Transverse colon (tissue), 4 donors: ENCODE measurements at regions not wholly inside any gene's neighbourhood (a gene's known extent, or its start where the extent isn't known, plus 50 kb on each side); places are given as distances from the start of the nearest gene placed in this dataset.

Experiments used
- DNase-seq: peaks from one replicate; pipeline ENCODE4 v3.0.0-alpha.2; 2019
- H3K27ac ChIP-seq, 4 donors: fragments of 200-600 bp; sonication (generic); 2 replicates each; pipeline ENCODE4 v1.5.1; 2016 to 2018; ENCODE audit warnings: inconsistent platforms in 4 of 4
- H3K27me3 ChIP-seq: fragments of 200-600 bp; sonication (generic); 2 replicates; pipeline ENCODE4 v1.5.1; 2017; ENCODE audit warnings: inconsistent platforms
- H3K36me3 ChIP-seq, 4 donors: fragments of 200-600 bp; sonication (generic); 2 replicates each; pipeline ENCODE4 v1.5.1; 2017 to 2019; ENCODE audit warnings: inconsistent platforms in 4 of 4
- H3K4me1 ChIP-seq, 4 donors: fragments of 200-600 bp; sonication (generic); 2 replicates each; pipeline ENCODE4 v1.5.1; 2017 to 2020; ENCODE audit warnings: inconsistent platforms in 4 of 4
- H3K4me3 ChIP-seq, 4 donors: fragments of 200-600 bp; sonication (generic); 1 replicate in 1 of 4; 2 replicates in 3 of 4; pipeline versions ENCODE4 v1.5.1 to v1.6.1; 2017 to 2019; ENCODE audit warnings: inconsistent platforms in 4 of 4
- H3K9me3 ChIP-seq, 2 donors: fragments of 200-600 bp; sonication (generic); 2 replicates each; pipeline ENCODE4 v1.5.1; 2017 to 2019; ENCODE audit warnings: inconsistent platforms in 2 of 2
- EP300 ChIP-seq: sonication (generic); formaldehyde crosslinking; IDR thresholded peaks from one replicate; pipeline ENCODE4 v1.6.1; 2017; ENCODE audit warnings: antibody characterized with exemption, low read depth
- POLR2A ChIP-seq: fragments of 450-650 bp; IDR thresholded peaks from one replicate; pipeline ENCODE4 v1.6.1; 2016; ENCODE audit warnings: antibody characterized with exemption, mild to moderate bottlenecking, moderate library complexity
- POLR2AphosphoS5 ChIP-seq, 3 donors: sonication (generic); formaldehyde crosslinking; IDR thresholded peaks; one replicate each; pipeline ENCODE4 v1.6.1; 2016; ENCODE audit warnings: antibody characterized with exemption in 3 of 3
- WGBS, 2 donors: methylation state at CpG; one replicate each; pipeline ENCODE4 v1.1.5; 2018; ENCODE audit warnings: low coverage in 1 of 2; 5-methylcytosine and 5-hydroxymethylcytosine counted together
- in situ Hi-C, 4 donors: fragments of 200-750 bp; cut with MboI; loops; one replicate each; pipeline versions ENCODE4 v1.15.0 to v1.15.1; 2017; ENCODE audit warnings: low sequenced_read_pairs in 3 of 4, low pct_ligation_motif_present in 1 of 4, low pct_unique_long_range_greater_than_20kb in 1 of 4
- intact Hi-C: fragments of 100-400 bp; cut with DNase I; formaldehyde crosslinking; loops from one replicate; pipeline ENCODE4 v1.15.1; 2023; ENCODE audit warnings: low total_unique reads
- TF ChIP-seq, protein P1 (sequence below), 5 experiments: fragments of 200-600 bp in 3 of 5; fragments of 450-650 bp in 2 of 5; sonication (generic) in 3 of 5; IDR thresholded peaks; 1 replicate in 2 of 5; 2 replicates in 3 of 5; pipeline ENCODE4 v1.5.1; 2016 to 2017; ENCODE audit warnings: antibody characterized with exemption in 5 of 5, inconsistent platforms in 3 of 5, mild to moderate bottlenecking in 2 of 5, moderate library complexity in 1 of 5

DNA sequence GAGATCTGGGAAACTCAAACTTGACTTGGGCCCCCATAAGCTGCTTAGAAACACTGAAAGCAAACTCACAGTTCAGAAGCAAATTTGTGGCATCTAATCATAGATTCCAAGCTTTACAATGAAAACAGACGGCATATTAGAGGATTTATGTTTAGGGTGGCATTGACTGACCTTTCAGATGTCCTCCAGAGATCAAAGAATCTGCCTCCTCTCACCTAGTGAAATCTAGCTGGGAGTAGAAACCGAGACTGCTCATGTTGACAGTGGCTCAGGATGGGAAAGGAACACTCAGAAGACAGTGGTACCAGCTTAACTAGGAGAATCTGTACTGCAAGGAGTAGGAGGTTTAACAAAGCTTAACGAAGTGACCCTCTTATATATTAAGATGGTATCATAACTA lies 345.0 kb downstream of the GXYLT1 start:
- Histone ChIP-seq H3K27me3 (no peaks in the 10 kb centered on the region), H3K9me3 (no peaks in the 10 kb centered on the region), H3K36me3 (no peaks in the 10 kb centered on the region), H3K4me3 (no peak overlapping the region), H3K4me1 (no peaks in the 10 kb centered on the region), H3K27ac (no peak overlapping the region)
- intact Hi-C loops (no loop called here), in situ Hi-C loops (no loop called here)
- TF ChIP-seq, protein P1, sequence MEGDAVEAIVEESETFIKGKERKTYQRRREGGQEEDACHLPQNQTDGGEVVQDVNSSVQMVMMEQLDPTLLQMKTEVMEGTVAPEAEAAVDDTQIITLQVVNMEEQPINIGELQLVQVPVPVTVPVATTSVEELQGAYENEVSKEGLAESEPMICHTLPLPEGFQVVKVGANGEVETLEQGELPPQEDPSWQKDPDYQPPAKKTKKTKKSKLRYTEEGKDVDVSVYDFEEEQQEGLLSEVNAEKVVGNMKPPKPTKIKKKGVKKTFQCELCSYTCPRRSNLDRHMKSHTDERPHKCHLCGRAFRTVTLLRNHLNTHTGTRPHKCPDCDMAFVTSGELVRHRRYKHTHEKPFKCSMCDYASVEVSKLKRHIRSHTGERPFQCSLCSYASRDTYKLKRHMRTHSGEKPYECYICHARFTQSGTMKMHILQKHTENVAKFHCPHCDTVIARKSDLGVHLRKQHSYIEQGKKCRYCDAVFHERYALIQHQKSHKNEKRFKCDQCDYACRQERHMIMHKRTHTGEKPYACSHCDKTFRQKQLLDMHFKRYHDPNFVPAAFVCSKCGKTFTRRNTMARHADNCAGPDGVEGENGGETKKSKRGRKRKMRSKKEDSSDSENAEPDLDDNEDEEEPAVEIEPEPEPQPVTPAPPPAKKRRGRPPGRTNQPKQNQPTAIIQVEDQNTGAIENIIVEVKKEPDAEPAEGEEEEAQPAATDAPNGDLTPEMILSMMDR (IDR thresholded peaks at IDR 0.05), result no peak
- TF ChIP-seq EP300, result no peak
- TF ChIP-seq POLR2A, result no peak
- no peak for TF ChIP-seq POLR2AphosphoS5 (IDR thresholded peaks at IDR 0.05)
- no peak for DNase-seq
- WGBS, 2 donors, result 46 to 67% methylated on average over 3 of the region's 3 CpGs

- DNase-seq, result no peak
- Histone ChIP-seq H3K4me3 (no peak overlapping the region), H3K36me3 (no peaks in the 10 kb centered on the region), H3K27ac (no peak overlapping the region), H3K9me3 (no peaks in the 10 kb centered on the region), H3K27me3 (no peaks in the 10 kb centered on the region), H3K4me1 (no peaks in the 10 kb centered on the region)
- WGBS, 2 donors, result 78% methylated on average over 5 of the region's 5 CpGs; no CpG with 5 or more reads in 1 of the 2 donors
- intact Hi-C loops, result no loop called here
- TF ChIP-seq, protein P1 (IDR thresholded peaks at IDR 0.05), result no peak
- TF ChIP-seq POLR2A, result no peak
- TF ChIP-seq EP300, result no peak
- TF ChIP-seq POLR2AphosphoS5 (IDR thresholded peaks at IDR 0.05), result no peak
- in situ Hi-C loops, result no loop called here
Measured at GRCh38 chr12:41795910-41796309, 348.8 kb downstream of the GXYLT1 start.

GRCh38 chr12:41795051-41795600 lies 349.5 kb downstream of the GXYLT1 start:
- Histone ChIP-seq H3K4me3 (no peak overlapping the region), H3K4me1 (no peaks in the 10 kb centered on the region), H3K9me3 (no peaks in the 10 kb centered on the region), H3K27me3 (no peaks in the 10 kb centered on the region), H3K27ac (no peak overlapping the region), H3K36me3 (no peaks in the 10 kb centered on the region)
- intact Hi-C loops (no loop called here), in situ Hi-C loops (no loop called here)
- no peak for DNase-seq
- TF ChIP-seq, protein P1 (IDR thresholded peaks at IDR 0.05), result no peak
- no peak for TF ChIP-seq EP300
- no peak for TF ChIP-seq POLR2A
- TF ChIP-seq POLR2AphosphoS5 (IDR thresholded peaks at IDR 0.05), result no peak
- WGBS, 2 donors, result 43 to 54% methylated on average over 5 to 8 of the region's 8 CpGs

GRCh38 chr12:41794336-41794735 lies 350.3 kb downstream of the GXYLT1 start:
- 28 to 33% methylated on average over 2 of the region's 2 CpGs for WGBS, 2 donors
- TF ChIP-seq EP300 (no peak), POLR2A (no peak), POLR2AphosphoS5 (IDR thresholded peaks at IDR 0.05) (no peak)
- TF ChIP-seq, protein P1 (IDR thresholded peaks at IDR 0.05), result no peak
- H3K27me3 ChIP-seq, result no peaks in the 10 kb centered on the region
- intact Hi-C loops (no loop called here), in situ Hi-C loops (no loop called here)
- H3K4me1 ChIP-seq, result no peaks in the 10 kb centered on the region
- no peaks in the 10 kb centered on the region for H3K9me3 ChIP-seq
- no peak overlapping the region for H3K27ac ChIP-seq
- no peak overlapping the region for H3K4me3 ChIP-seq
- DNase-seq, result no peak
- no peaks in the 10 kb centered on the region for H3K36me3 ChIP-seq
